Glomerular visceral epithelial cell (primary cell): ENCODE measurements at regions not wholly inside any gene's neighbourhood (a gene's known extent, or its start where the extent isn't known, plus 50 kb on each side); places are given as distances from the start of the nearest gene placed in this dataset.

Experiments used
- DNase-seq: peaks from one replicate; pipeline ENCODE4 v3.0.0-alpha.2; 2016; ENCODE audit errors: extremely low spot score

GRCh38 chrX:69110116-69110530 is 55.1 kb downstream of the PJA1 start:
- DNase-seq = no peak

DNA sequence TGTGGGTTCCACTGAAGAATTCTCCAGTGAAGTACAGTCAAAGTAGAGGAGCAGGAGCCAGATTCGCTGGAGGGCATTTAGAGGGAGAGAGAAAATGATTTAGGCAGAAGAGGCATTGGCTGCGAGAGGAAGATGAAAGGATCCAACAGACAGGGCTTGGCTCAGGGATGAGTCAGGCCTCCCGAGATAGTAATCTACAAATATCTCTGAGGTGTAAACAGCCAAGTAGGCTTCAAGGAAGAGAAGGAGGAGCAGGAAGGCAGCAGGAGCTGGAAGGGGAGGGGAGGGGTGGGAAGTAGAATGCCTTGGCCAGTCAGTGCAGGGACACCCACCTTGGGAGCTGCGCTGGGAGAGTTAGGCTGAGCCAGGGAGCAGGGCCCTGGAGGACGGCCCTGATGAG is 55.5 kb downstream of the PJA1 start:
- no peak for DNase-seq

GRCh38 chrX:69109036-69109663 is 56.1 kb downstream of the PJA1 start:
- DNase-seq = no peak

DNA sequence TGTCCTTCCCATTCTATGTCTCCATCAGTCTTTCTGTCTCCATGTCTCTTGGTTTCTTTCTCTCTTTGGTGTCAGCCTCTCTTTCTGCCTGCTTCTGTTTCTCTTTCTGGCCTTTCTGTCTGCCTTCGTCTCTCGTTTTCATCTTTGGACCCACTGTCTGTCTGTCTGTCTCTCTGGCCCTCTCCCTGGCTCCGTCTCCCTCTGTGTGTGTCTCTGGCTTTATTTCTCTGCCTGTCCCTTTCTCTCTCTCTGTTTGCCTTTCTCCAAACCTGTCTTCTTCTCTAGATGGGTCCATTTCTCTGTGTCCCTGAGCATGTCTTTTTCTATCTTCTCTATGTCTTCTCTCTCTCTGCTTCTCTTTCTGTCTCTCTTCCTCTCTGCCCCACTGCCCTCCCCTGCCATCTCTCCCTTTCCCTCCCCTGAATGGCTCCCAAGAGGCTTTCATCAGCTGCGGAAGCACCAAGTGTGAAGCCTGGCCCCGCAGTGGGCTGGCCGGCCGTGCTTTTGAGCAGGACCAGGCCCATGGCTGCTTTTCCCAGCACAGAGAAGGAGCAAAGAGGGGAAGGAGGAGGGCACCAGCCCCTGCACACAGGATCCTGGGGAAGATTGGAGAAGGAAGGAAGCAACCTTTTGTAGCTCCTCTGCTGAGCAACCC is 57.4 kb downstream of the PJA1 start:
- no peak for DNase-seq

DNA sequence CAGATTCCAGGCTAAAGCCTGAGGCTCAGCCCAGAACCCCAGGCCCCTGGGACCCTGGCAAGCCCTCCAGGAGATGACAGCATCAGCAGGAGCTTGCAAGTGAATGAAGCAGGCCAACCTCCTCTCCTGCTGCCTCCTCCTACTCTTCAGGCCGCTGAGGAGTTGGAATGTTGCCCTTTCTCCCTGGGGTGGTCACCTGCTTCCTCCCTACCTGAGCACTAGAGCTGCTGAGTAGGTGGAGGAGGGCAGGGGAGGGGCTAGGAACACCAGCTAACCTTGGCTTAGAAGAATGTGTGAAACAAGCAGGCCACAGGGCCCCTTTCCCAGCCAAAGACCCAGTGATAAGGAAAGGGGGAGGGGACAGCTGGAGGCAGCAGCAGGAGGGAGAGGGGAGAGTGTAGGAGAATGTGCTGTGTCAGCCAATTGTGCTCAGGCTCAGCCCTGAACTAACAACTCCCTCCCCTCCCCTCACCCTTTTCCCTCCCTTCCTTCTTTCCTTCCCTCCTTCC is 58.0 kb downstream of the PJA1 start:
- DNase-seq = no peak

GRCh38 chrX:69104756-69105434 is 60.4 kb downstream of the PJA1 start:
- DNase-seq = no peak

DNA sequence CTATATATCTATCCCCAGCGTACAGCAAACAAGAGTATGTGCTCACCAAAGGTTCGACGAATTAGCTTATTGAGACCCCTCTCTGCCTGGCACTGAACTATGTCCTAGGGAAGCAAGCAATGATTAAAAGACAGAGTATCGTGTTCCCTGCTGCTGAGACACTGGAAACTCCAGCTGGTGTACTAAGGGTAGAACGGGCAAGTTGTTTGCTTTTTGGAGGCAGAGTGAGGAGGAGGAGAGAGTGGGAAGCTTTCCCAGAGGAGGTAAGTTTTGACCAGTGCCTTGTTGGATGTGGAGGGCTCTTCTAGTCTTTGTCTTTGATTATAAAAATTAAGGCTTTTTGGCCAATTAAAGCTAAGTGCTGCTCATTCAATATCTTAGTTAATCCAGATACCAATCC is 61.7 kb downstream of the PJA1 start:
- DNase-seq = no peak

- DNase-seq = no peak
Measured at GRCh38 chrX:69102612-69103194, 62.5 kb downstream of the PJA1 start.

- no peak for DNase-seq
Measured at GRCh38 chrX:69101683-69102251, 63.5 kb downstream of the PJA1 start.

DNA sequence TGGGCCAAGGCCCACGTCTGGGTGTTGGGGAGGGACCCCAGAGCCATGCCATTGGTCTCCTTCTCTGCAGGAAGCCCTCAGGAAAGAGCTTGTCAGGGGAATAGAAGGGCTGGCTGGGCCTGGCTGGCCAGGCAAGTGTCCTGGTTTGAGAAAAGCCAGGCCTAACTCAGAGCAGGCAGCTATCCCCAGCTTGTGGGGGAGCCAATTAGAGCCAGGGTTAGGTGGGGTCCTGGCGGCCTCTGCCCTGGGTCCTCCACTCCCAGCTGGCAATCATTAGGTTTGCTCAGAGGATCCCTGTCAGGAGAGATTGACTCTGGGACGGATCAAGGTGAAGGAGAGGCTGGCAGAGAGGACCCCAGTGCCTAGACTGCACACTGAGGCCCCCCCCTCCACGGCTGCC is 64.8 kb downstream of the PJA1 start:
- no peak for DNase-seq

GRCh38 chrX:69097451-69098236 is 67.6 kb downstream of the PJA1 start:
- DNase-seq = no peak

DNA sequence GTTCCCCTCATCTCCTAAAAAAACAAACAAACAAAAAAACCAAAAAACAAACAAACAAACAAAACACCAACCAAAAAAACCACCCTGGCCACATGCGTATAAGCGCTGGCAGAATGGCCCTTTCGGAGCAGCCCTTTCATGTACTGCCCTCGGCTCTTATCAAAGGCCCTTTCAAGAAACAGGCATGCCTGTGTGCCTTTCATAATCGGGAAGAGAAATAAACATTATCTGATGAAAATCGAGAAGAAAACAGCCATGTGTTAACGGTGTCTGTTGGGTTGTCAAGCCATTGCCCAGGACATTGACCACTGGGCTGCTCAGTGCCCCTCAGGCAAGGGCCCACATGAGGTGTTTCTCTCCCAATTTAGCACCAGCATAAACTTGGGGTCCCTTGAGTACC is 68.3 kb downstream of the PJA1 start:
- DNase-seq = no peak

DNA sequence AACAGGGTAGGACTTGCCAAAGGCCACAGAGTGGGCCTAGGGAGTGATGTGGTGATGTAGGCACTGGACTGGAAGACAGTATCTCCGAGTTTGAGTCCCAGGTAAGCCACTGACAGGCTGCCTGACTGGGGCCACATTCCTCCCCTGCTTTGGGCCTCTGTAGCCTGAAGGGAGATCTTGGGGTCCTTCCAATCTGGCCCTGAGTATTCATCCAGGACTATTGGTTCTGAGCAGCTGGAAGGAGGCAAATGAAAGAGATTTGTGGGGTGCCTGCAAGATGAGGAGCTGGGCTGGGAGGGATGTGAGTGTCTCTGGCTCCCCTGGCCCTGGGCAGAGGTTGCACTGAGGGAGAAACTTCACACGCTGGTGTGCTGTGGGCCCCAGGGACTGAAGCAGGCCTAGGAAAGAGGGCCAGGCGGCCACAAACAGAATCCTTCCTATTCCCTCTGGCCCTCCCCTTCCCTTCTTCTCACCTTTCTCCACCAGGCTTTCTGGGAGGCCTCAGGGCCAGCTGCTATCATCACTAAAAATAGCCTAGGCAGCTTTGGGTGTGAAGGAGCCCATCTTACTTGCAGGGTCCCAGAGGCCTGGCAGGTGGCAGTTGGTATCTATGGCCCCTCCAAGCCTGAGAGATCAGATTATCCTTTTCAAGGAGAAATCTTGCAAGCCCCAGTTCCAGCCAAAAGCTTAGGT is 70.1 kb downstream of the PJA1 start:
- DNase-seq = no peak

GRCh38 chrX:69093960-69094871 is 71.0 kb downstream of the PJA1 start:
- peak; percentile 2 for DNase-seq

DNA sequence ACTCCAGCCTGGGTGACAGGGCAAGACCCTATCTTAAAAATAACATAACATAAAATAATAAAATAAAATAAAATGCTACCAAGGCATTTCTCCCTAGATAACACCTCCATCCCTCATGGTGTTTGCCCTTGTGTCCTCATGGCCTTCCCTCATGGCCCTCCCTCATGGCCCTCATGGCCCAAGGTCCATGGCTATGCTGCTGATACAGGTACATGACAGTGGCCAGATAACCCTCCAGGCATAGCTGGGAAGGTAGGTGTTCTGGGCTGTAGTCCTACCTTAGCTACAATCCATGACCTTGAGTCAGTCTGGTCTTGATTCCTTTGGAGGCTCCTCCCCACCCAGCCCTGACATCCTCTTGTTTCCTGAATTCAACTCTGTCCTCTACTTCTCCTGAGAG is 75.2 kb downstream of the PJA1 start:
- DNase-seq = no peak

DNA sequence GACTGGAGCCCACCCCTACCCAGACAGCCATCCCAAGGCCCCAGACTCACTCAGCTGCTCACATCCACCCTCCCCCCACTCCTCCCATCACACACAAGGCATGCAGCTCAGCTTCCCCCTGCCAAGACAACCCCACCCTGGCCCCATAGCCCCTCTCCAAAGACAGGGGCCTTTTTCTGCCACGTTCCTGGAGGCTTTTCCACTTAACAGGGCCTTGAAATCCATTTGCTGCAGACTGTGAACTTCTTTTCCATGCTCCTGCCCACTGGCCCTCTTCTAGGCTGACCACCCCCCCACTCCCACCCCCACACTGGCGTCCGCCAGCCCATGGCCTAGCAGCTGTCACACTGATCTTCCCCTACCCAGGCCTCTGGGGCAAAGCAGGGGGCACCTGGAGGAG is 76.0 kb downstream of the PJA1 start:
- no peak for DNase-seq

GRCh38 chrX:69088171-69088938 is 76.9 kb downstream of the PJA1 start:
- DNase-seq = no peak

DNA sequence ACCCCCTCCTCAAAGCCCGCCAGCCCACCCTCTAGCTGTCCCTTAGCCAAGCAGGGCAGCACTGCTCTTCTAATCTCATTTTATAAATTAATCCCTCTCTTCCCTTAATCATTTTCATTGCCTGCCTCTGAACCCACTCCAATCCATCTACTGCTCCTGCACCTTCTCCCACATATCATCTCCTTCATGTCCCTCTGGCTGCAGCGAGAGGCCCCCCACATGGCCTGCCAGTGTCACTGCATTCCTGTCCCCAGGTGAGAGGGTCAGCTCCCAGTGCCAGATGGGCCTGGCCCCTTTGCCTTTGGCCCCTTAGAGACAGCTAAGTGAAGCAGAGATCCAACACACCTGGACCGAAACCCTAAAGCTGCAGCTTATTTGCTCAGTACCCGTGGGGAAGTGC is 79.4 kb downstream of the PJA1 start:
- no peak for DNase-seq

GRCh38 chrX:69085151-69085550 is 80.1 kb downstream of the PJA1 start:
- DNase-seq = no peak
